IMR-90 (cell line): ENCODE measurements at regions not wholly inside any gene's neighbourhood (a gene's known extent, or its start where the extent isn't known, plus 50 kb on each side); places are given as distances from the start of the nearest gene placed in this dataset.

Source experiments
- ATAC-seq: fragments of 200-7000 bp; cut with Tn5 transposase; 2 replicates; pipeline ENCODE4 v1.9.1; 2020; ENCODE audit warnings: low read depth, mild to moderate bottlenecking, moderate library complexity
- BruUV-seq: library from RNA; stranded (reverse); fragments of 400-500 nt; replicated peaks from 2 replicates; lab custom pipeline; 2021; lab: Mats Ljungman, UMichigan
- CTCF ChIA-PET: fragments of 300-600 bp; formaldehyde crosslinking; extraction: SDS; loops from one replicate; lab custom pipeline; 2021; ENCODE audit warnings: antibody characterized with exemption; lab: Yijun Ruan, JAX
- POLR2A ChIA-PET: fragments of 300-600 bp; sonication (Branson Sonifier 250); formaldehyde crosslinking; loops from one replicate; lab custom pipeline; 2022; ENCODE audit warnings: antibody characterized with exemption; ENCODE audit not compliant: unreplicated experiment; lab: Charles Lee
- DNase-seq: peaks from one replicate; pipeline ENCODE4 v3.0.0; 2013
- H2AFZ ChIP-seq: replicated peaks from 2 replicates; pipeline ENCODE3; 2013; ENCODE audit warnings: low read length, mild to moderate bottlenecking; ENCODE audit not compliant: poor library complexity
- H2AK5ac ChIP-seq: 2 replicates; pipeline ENCODE4 v1.6.1; 2013; ENCODE audit warnings: low read depth, low read length, inconsistent platforms
- H2AK9ac ChIP-seq: replicated peaks from 2 replicates; pipeline ENCODE3; 2013; ENCODE audit warnings: mild to moderate bottlenecking, low read depth, low read length, moderate library complexity; ENCODE audit not compliant: poor library complexity
- H2BK120ac ChIP-seq: 2 replicates; pipeline ENCODE4 v1.6.1; 2013; ENCODE audit warnings: low read depth, low read length, inconsistent platforms
- H2BK15ac ChIP-seq: 3 replicates; pipeline ENCODE4 v1.6.1; 2013; ENCODE audit warnings: low read depth, low read length, inconsistent platforms
- H2BK20ac ChIP-seq: 2 replicates; pipeline ENCODE4 v1.6.1; 2013; ENCODE audit warnings: low read depth, mild to moderate bottlenecking, inconsistent platforms, low read length, moderate library complexity
- H2BK5ac ChIP-seq: 2 replicates; pipeline ENCODE4 v1.6.1; 2013; ENCODE audit warnings: mild to moderate bottlenecking, low read depth, low read length, inconsistent platforms; ENCODE audit not compliant: poor library complexity, severe bottlenecking
- H3K14ac ChIP-seq: replicated peaks from 2 replicates; pipeline ENCODE4 v1.6.1; 2013; ENCODE audit warnings: low read depth, low read length, inconsistent platforms
- H3K18ac ChIP-seq: 2 replicates; pipeline ENCODE4 v1.6.1; 2013; ENCODE audit warnings: low read depth, low read length, control low read depth
- H3K23ac ChIP-seq: 2 replicates; pipeline ENCODE4 v1.6.1; 2013; ENCODE audit warnings: low read depth, low read length, inconsistent platforms
- H3K27ac ChIP-seq: 2 replicates; pipeline ENCODE4 v1.5.1; 2013; ENCODE audit warnings: mild to moderate bottlenecking, control low read depth, low read length; ENCODE audit not compliant: insufficient read depth
- H3K27me3 ChIP-seq: 2 replicates; pipeline ENCODE4 v1.6.1; 2013; ENCODE audit warnings: low read length; ENCODE audit not compliant: control insufficient read depth, insufficient read depth
- H3K36me3 ChIP-seq: 2 replicates; pipeline ENCODE4 v1.6.1; 2013; ENCODE audit warnings: low read length, mixed read lengths; ENCODE audit not compliant: control insufficient read depth, insufficient read depth
- H3K4ac ChIP-seq: 2 replicates; pipeline ENCODE4 v1.6.1; 2013; ENCODE audit warnings: low read depth, low read length, inconsistent platforms
- H3K4me1 ChIP-seq: 2 replicates; pipeline ENCODE4 v1.6.1; 2013; ENCODE audit warnings: low read length, mixed read lengths; ENCODE audit not compliant: control insufficient read depth, insufficient read depth
- H3K4me2 ChIP-seq: 2 replicates; pipeline ENCODE4 v1.6.1; 2013; ENCODE audit warnings: low read depth, mild to moderate bottlenecking, control low read depth, low read length, moderate library complexity
- H3K4me3 ChIP-seq: 2 replicates; pipeline ENCODE4 v1.5.1; 2013; ENCODE audit warnings: low read depth, mild to moderate bottlenecking, control low read depth, low read length, moderate library complexity; ENCODE audit not compliant: insufficient read depth
- H3K56ac ChIP-seq: 2 replicates; pipeline ENCODE4 v1.6.1; 2013; ENCODE audit warnings: low read length, inconsistent platforms; ENCODE audit not compliant: insufficient read depth; ENCODE audit errors: extremely low read depth
- H3K79me1 ChIP-seq, 2 experiments: 2 replicates each; pipeline ENCODE4 v1.6.1; 2013; ENCODE audit warnings: low read length in 2 of 2, inconsistent platforms in 1 of 2, low read depth in 1 of 2
- H3K9ac ChIP-seq: 2 replicates; pipeline ENCODE4 v1.6.1; 2013; ENCODE audit warnings: low read depth, low read length, control low read depth
- H3K9me1 ChIP-seq: 2 replicates; pipeline ENCODE4 v1.6.1; 2013; ENCODE audit warnings: low read length, inconsistent platforms; ENCODE audit not compliant: insufficient read depth
- H3K9me3 ChIP-seq: 2 replicates; pipeline ENCODE4 v1.6.1; 2013; ENCODE audit warnings: low read length; ENCODE audit not compliant: control insufficient read depth, insufficient read depth
- H4K20me1 ChIP-seq: 2 replicates; pipeline ENCODE4 v1.6.1; 2013; ENCODE audit warnings: low read length, inconsistent platforms; ENCODE audit not compliant: insufficient read depth
- H4K5ac ChIP-seq: 2 replicates; pipeline ENCODE4 v1.6.1; 2013; ENCODE audit warnings: mild to moderate bottlenecking, low read depth, low read length, control low read depth
- H4K8ac ChIP-seq, 2 experiments: 2 replicates each; pipeline ENCODE4 v1.6.1; 2013; ENCODE audit warnings: low read depth in 2 of 2, low read length in 2 of 2, control low read depth in 1 of 2, inconsistent platforms in 1 of 2
- H4K91ac ChIP-seq: 2 replicates; pipeline ENCODE4 v1.6.1; 2013; ENCODE audit warnings: low read depth, low read length, inconsistent platforms; ENCODE audit not compliant: insufficient read depth
- CHD1 ChIP-seq: IDR thresholded peaks from 2 replicates; pipeline ENCODE4 v1.6.1; 2012; ENCODE audit warnings: low read depth, low read length, improper control_type of control experiment
- CTCF ChIP-seq: conservative IDR thresholded peaks from 2 replicates; pipeline ENCODE4 v1.5.1; 2012; ENCODE audit warnings: mild to moderate bottlenecking, low read depth, low read length, improper control_type of control experiment
- ELK1 ChIP-seq: fragments of 150-350 bp; IDR thresholded peaks from 2 replicates; pipeline ENCODE4 v1.6.1; 2016; ENCODE audit warnings: low read depth, mild to moderate bottlenecking, low read length, moderate library complexity, borderline replicate concordance
- FOS ChIP-seq: fragments of 150-350 bp; IDR thresholded peaks from 2 replicates; pipeline ENCODE4 v1.6.1; 2016; ENCODE audit warnings: low read depth, low read length
- MAZ ChIP-seq: IDR thresholded peaks from 2 replicates; pipeline ENCODE4 v1.6.1; 2012; ENCODE audit warnings: low read depth, mild to moderate bottlenecking, low read length, improper control_type of control experiment, moderate library complexity, borderline replicate concordance
- MXI1 ChIP-seq: IDR thresholded peaks from 2 replicates; pipeline ENCODE4 v1.6.1; 2012; ENCODE audit warnings: low read depth, mild to moderate bottlenecking, low read length, moderate library complexity, borderline replicate concordance
- NFE2L2 ChIP-seq: fragments of 150-350 bp; IDR thresholded peaks from 2 replicates; pipeline ENCODE4 v1.6.1; 2016; ENCODE audit warnings: low read depth, mild to moderate bottlenecking, low read length
- POLR2A ChIP-seq: IDR thresholded peaks from 2 replicates; pipeline ENCODE4 v1.6.1; 2012; ENCODE audit warnings: mild to moderate bottlenecking, low read depth, low read length
- RAD21 ChIP-seq: IDR thresholded peaks from 2 replicates; pipeline ENCODE4 v1.6.1; 2012; ENCODE audit warnings: low read length, improper control_type of control experiment
- RCOR1 ChIP-seq: IDR thresholded peaks from 2 replicates; pipeline ENCODE4 v1.6.1; 2012; ENCODE audit warnings: mild to moderate bottlenecking, low read length, improper control_type of control experiment; ENCODE audit not compliant: insufficient replicate concordance
- RFX5 ChIP-seq: IDR thresholded peaks from 2 replicates; pipeline ENCODE4 v1.8.0; 2012; ENCODE audit warnings: low read depth, mild to moderate bottlenecking, low read length, moderate library complexity
- SMC3 ChIP-seq: fragments of 150-350 bp; IDR thresholded peaks from 2 replicates; pipeline ENCODE4 v1.6.1; 2016; ENCODE audit warnings: low read depth, mild to moderate bottlenecking, antibody characterized with exemption, low read length, moderate library complexity
- USF2 ChIP-seq: fragments of 150-350 bp; IDR thresholded peaks from 2 replicates; pipeline ENCODE4 v1.6.1; 2017; ENCODE audit warnings: mild to moderate bottlenecking, antibody characterized with exemption, low read length, low read depth
- WGBS, 2 experiments: methylation state at CpG; one replicate each; pipeline versions ENCODE4 v1.1.5 to v1.1.7; 2013; ENCODE audit warnings: missing lambda C conversion rate in 2 of 2; ENCODE audit not compliant: insufficient read length in 1 of 2; ENCODE audit errors: extremely low coverage in 2 of 2; 5-methylcytosine and 5-hydroxymethylcytosine counted together
- dilution Hi-C: fragments of 300-500 bp; cut with HindIII; formaldehyde crosslinking; loops from one replicate; pipeline ENCODE4 v1.14.3; 2018; ENCODE audit warnings: low sequenced_read_pairs; ENCODE audit not compliant: unreplicated experiment
- in situ Hi-C: fragments of 300-500 bp; cut with MboI; formaldehyde crosslinking; loops from 3 replicates; pipeline ENCODE4 v1.14.3; 2019; ENCODE audit warnings: low sequenced_read_pairs, inconsistent platforms, mixed read lengths
- intact Hi-C: fragments of 100-400 bp; cut with micrococcal nuclease; formaldehyde crosslinking; loops from 2 replicates; pipeline ENCODE4 v1.10.0; 2022

GRCh38 chr6:159642481-159642880 is 50.6 kb downstream of the SOD2 start:
- Histone ChIP-seq H3K36me3 (no peaks in the 10 kb centered on the region), H2AFZ (no peak overlapping the region), H3K79me1 (no peaks in the 10 kb centered on the region), H3K27ac (no peak overlapping the region), H2BK15ac (no peak overlapping the region), H3K9ac (no peak overlapping the region), H3K23ac (no peak overlapping the region), H3K14ac (no peak overlapping the region), H2AK5ac (no peak overlapping the region), H4K5ac (no peak overlapping the region), H3K9me3 (no peaks in the 10 kb centered on the region), H3K56ac (no peak overlapping the region), H3K4ac (no peak overlapping the region), H2BK5ac (no peak overlapping the region), H3K4me2 (no peak overlapping the region), H2AK9ac (no peak overlapping the region), H2BK20ac (no peak overlapping the region), H4K20me1 (no peaks in the 10 kb centered on the region), H4K8ac (no peak overlapping the region), H2BK120ac (no peak overlapping the region), H3K9me1 (no peaks in the 10 kb centered on the region), H3K4me1 (peaks cover 6% of the 10 kb centered on the region; the same call in 1 of the 2 replicates), H4K91ac (no peak overlapping the region), H3K27me3 (no peaks in the 10 kb centered on the region), H3K18ac (no peak overlapping the region), H3K4me3 (no peak overlapping the region)
- TF ChIP-seq RFX5 (no peak), MXI1 (no peak), RCOR1 (no peak), CHD1 (no peak), RAD21 (no peak), USF2 (no peak), FOS (no peak), CTCF (no peak), POLR2A (no peak), NFE2L2 (no peak), SMC3 (no peak), ELK1 (no peak), MAZ (no peak)
- intact Hi-C loops: no loop called here
- dilution Hi-C loops: no loop called here
- CTCF ChIA-PET: no interaction called here
- POLR2A ChIA-PET: no interaction called here
- no TSS peak for BruUV-seq
- WGBS, 2 experiments: 43% methylated on average over 1 of the region's 1 CpG; no CpG with 5 or more reads in 1 of the 2 experiments
- in situ Hi-C loops: no loop called here
- DNase-seq (peak; percentile 15), ATAC-seq (no peak)
